PC-3 (cell line): ENCODE measurements at regions not wholly inside any gene's neighbourhood (a gene's known extent, or its start where the extent isn't known, plus 50 kb on each side); places are given as distances from the start of the nearest gene placed in this dataset.

Source experiments
- CTCF ChIP-seq: fragments of 300-600 bp; sonication (generic); conservative IDR thresholded peaks from 2 replicates; pipeline ENCODE4 v1.5.1; 2017; ENCODE audit warnings: antibody characterized with exemption, low read depth, mild to moderate bottlenecking, low read length
- EZH2 ChIP-seq: fragments of 300-600 bp; sonication (generic); IDR thresholded peaks from one replicate; pipeline ENCODE4 v1.6.1; 2017; ENCODE audit warnings: antibody characterized with exemption, mild to moderate bottlenecking, low read length; ENCODE audit not compliant: unreplicated experiment

DNA sequence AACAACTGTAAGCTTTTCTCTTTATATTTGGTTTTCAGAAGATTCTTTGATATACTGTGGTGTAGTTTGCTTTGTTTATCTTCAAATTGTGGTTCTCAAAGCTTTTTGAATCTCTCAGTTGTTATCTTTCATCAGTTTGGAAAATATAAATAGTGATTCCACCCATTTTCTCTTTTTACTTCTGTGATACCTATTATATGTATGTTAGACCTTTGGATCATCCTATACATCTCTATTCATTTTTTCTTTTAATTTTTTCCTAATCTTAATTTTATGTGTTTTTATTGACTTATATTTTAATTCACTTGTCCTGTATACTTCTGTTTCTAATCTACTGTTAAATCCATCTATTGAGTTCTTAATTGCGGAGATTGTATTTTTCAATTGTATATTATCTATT is 160.7 kb upstream of the COL8A1 start:
- TF ChIP-seq CTCF (no peak), EZH2 (no peak)
